HCT116 (cell line): ENCODE measurements at regions not wholly inside any gene's neighbourhood (a gene's known extent, or its start where the extent isn't known, plus 50 kb on each side); places are given as distances from the start of the nearest gene placed in this dataset.

Experiments
- ATAC-seq: fragments of 200-7000 bp; cut with Tn5 transposase; 2 replicates; pipeline ENCODE4 v1.9.1; 2020; ENCODE audit warnings: mild to moderate bottlenecking, moderate library complexity
- BruUV-seq: library from RNA; stranded (reverse); fragments of 400-500 nt; replicated peaks from 2 replicates; lab custom pipeline; 2021; lab: Mats Ljungman, UMichigan
- CTCF ChIA-PET: fragments of 300-600 bp; sonication (Branson Sonifier 250); formaldehyde crosslinking; loops from one replicate; lab custom pipeline; 2021; ENCODE audit warnings: antibody characterized with exemption; lab: Charles Lee
- POLR2A ChIA-PET: fragments of 300-600, 350-600 bp; sonication (Branson Sonifier 250); formaldehyde crosslinking; loops from one replicate; lab custom pipeline; 2021; ENCODE audit warnings: antibody characterized with exemption; lab: Charles Lee
- RAD21 ChIA-PET, 2 experiments: fragments of 300-600 bp; sonication (Branson Sonifier 250); formaldehyde crosslinking; loops; one replicate each; lab custom pipeline; 2023; ENCODE audit warnings: low total read pairs in 2 of 2; ENCODE audit not compliant: uncharacterized antibody in 2 of 2, unreplicated experiment in 2 of 2, low non-redundant PET in 1 of 2; lab: Charles Lee
- DNase-seq: peaks from one replicate; pipeline ENCODE4 v3.0.0-alpha.2; 2010; ENCODE audit warnings: low read depth, low spot score
- H2AFZ ChIP-seq: fragments of 200-600 bp; shearing (Covaris generic), sonication (generic); 2 replicates; pipeline ENCODE4 v1.6.1; 2017; ENCODE audit warnings: low read depth, mixed run types, mixed read lengths, antibody characterized with exemption, low read length; ENCODE audit not compliant: poor library complexity, severe bottlenecking
- H3K27ac ChIP-seq: 2 replicates; pipeline ENCODE4 v1.5.1; 2012; ENCODE audit warnings: low read depth, low read length
- H3K27me3 ChIP-seq: fragments of 200-600 bp; sonication (generic); 2 replicates; pipeline ENCODE4 v1.6.1; 2016; ENCODE audit warnings: mixed run types, low read length, mixed read lengths; ENCODE audit not compliant: insufficient read depth
- H3K36me3 ChIP-seq, 2 experiments: fragments of 200-500 bp in 1 of 2; fragments of 200-600 bp in 1 of 2; sonication (Bioruptor generic) in 1 of 2; sonication (generic) in 1 of 2; 2 replicates each; pipeline versions ENCODE4 v1.5.1 to v1.6.1; 2014 to 2016; ENCODE audit warnings: low read length in 2 of 2, inconsistent platforms in 1 of 2, mixed read lengths in 1 of 2, mixed run types in 1 of 2; ENCODE audit not compliant: insufficient read depth in 2 of 2, control insufficient read depth in 1 of 2
- H3K4me1 ChIP-seq, 2 experiments: fragments of 200-600 bp in 1 of 2; sonication (generic) in 1 of 2; 2 replicates each; pipeline versions ENCODE4 v1.5.1 to v1.6.1; 2012 to 2017; ENCODE audit warnings: low read length in 2 of 2, inconsistent platforms in 1 of 2, mild to moderate bottlenecking in 1 of 2, mixed read lengths in 1 of 2, mixed run types in 1 of 2, moderate library complexity in 1 of 2; ENCODE audit not compliant: insufficient read depth in 2 of 2, control insufficient read depth in 1 of 2
- H3K4me2 ChIP-seq: fragments of 200-600 bp; sonication (generic); 2 replicates; pipeline ENCODE4 v1.6.1; 2017; ENCODE audit warnings: mixed run types, low read length, mixed read lengths
- H3K4me3 ChIP-seq, 2 experiments: fragments of 200-600 bp in 1 of 2; sonication (generic) in 1 of 2; replicated peaks in 1 of 2; 2 replicates each; pipeline ENCODE4 v1.5.1; 2011 to 2016; ENCODE audit warnings: low read length in 2 of 2, control low read depth in 1 of 2, low read depth in 1 of 2, mild to moderate bottlenecking in 1 of 2, mixed read lengths in 1 of 2, mixed run types in 1 of 2
- H3K79me2 ChIP-seq: fragments of 200-600 bp; sonication (generic); 2 replicates; pipeline ENCODE4 v1.6.1; 2017; ENCODE audit warnings: mild to moderate bottlenecking, mixed run types, low read length, moderate library complexity, mixed read lengths; ENCODE audit not compliant: insufficient read depth
- H3K9ac ChIP-seq: fragments of 200-600 bp; sonication (generic); 2 replicates; pipeline ENCODE4 v1.6.1; 2016; ENCODE audit warnings: low read length, mixed read lengths
- H3K9me2 ChIP-seq: fragments of 200-600 bp; sonication (generic), shearing (Covaris generic); 2 replicates; pipeline ENCODE4 v1.6.1; 2017; ENCODE audit warnings: mixed run types, mild to moderate bottlenecking, moderate library complexity; ENCODE audit not compliant: insufficient read depth
- H3K9me3 ChIP-seq, 2 experiments: fragments of 200-500 bp in 1 of 2; fragments of 200-600 bp in 1 of 2; sonication (Bioruptor generic) in 1 of 2; sonication (generic) in 1 of 2; 2 replicates each; pipeline ENCODE4 v1.6.1; 2014 to 2017; ENCODE audit warnings: low read length in 2 of 2, mixed read lengths in 2 of 2, inconsistent platforms in 1 of 2, low read depth in 1 of 2, mild to moderate bottlenecking in 1 of 2, mixed run types in 1 of 2, moderate library complexity in 1 of 2; ENCODE audit not compliant: control insufficient read depth in 1 of 2, insufficient read depth in 1 of 2
- H4K20me1 ChIP-seq: fragments of 200-600 bp; sonication (generic), shearing (Covaris generic); 2 replicates; pipeline ENCODE4 v1.6.1; 2017; ENCODE audit warnings: mixed run types, mild to moderate bottlenecking, moderate library complexity; ENCODE audit not compliant: insufficient read depth
- CBX3 ChIP-seq: IDR thresholded peaks from 2 replicates; pipeline ENCODE4 v1.6.1; 2012; ENCODE audit warnings: low read depth
- CEBPB ChIP-seq: IDR thresholded peaks from 2 replicates; pipeline ENCODE4 v1.6.1; 2012; ENCODE audit warnings: low read depth
- CTCF ChIP-seq, 3 experiments: fragments of 200-600 bp in 1 of 3; sonication (generic) in 1 of 3; IDR thresholded peaks in 2 of 3; conservative IDR thresholded peaks in 1 of 3; 2 replicates each; pipeline ENCODE4 v1.5.1; 2012 to 2017; ENCODE audit warnings: low read depth in 2 of 3, low read length in 2 of 3, antibody characterized with exemption in 1 of 3, borderline replicate concordance in 1 of 3, control low read depth in 1 of 3, mild to moderate bottlenecking in 1 of 3, mixed read lengths in 1 of 3, mixed run types in 1 of 3, moderate library complexity in 1 of 3; ENCODE audit not compliant: insufficient read depth in 1 of 3
- EZH2phosphoT487 ChIP-seq: fragments of 200-600 bp; IDR thresholded peaks from 2 replicates; pipeline ENCODE4 v1.6.1; 2018; ENCODE audit warnings: antibody characterized with exemption, borderline replicate concordance
- JUND ChIP-seq: IDR thresholded peaks from 2 replicates; pipeline ENCODE4 v1.6.1; 2012
- MAX ChIP-seq: IDR thresholded peaks from 2 replicates; pipeline ENCODE4 v1.6.1; 2012
- YY1 ChIP-seq: IDR thresholded peaks from 2 replicates; pipeline ENCODE4 v1.6.1; 2011; ENCODE audit warnings: low read length, low read depth, moderate library complexity, mild to moderate bottlenecking; ENCODE audit not compliant: insufficient replicate concordance; ENCODE audit errors: extremely low read depth
- ZBTB33 ChIP-seq: IDR thresholded peaks from 2 replicates; pipeline ENCODE4 v1.6.1; 2011; ENCODE audit warnings: mild to moderate bottlenecking, low read length, moderate library complexity; ENCODE audit not compliant: insufficient replicate concordance; ENCODE audit errors: extremely low read depth
- intact Hi-C: fragments of 100-400 bp; cut with micrococcal nuclease; formaldehyde crosslinking; loops from 2 replicates; pipeline ENCODE4 v1.10.0; 2022

GRCh38 chr16:87188104-87188503, 129.1 kb downstream of the C16orf95 start (continued):
- no peak for TF ChIP-seq CTCF (IDR thresholded peaks at IDR 0.05 in 2 of 3, conservative IDR thresholded peaks at IDR 0.05 in 1 of 3; ENCODE audit: borderline replicate concordance in 1 of 3, insufficient read depth in 1 of 3, low read depth in 2 of 3, low read length in 2 of 3)
- no peak for TF ChIP-seq MAX
- TF ChIP-seq JUND, result no peak
- TF ChIP-seq CEBPB, result no peak
- TF ChIP-seq CBX3, result no peak
- TF ChIP-seq, all 23 proteins: peak for 0

GRCh38 chr16:87189426-87189825, 127.8 kb downstream of the C16orf95 start:
- H2AFZ ChIP-seq, result no peak overlapping the region
- no peaks in the 10 kb centered on the region for H3K27me3 ChIP-seq
- POLR2A ChIA-PET, result no interaction called here
- ATAC-seq (no peak), DNase-seq (no peak)
- TF ChIP-seq YY1, result no peak
- TF ChIP-seq EZH2phosphoT487, result no peak
- no peak for TF ChIP-seq ZBTB33
- RAD21 ChIA-PET, result interaction anchor here in 1 of 2 experiments (1.1 kb wide), 1 partner anchor 113 kb away, joined by 3 read pairs; no protein-coding TSS in a partner anchor
- no peaks in the 10 kb centered on the region for H3K9me2 ChIP-seq
- BruUV-seq, result no TSS peak
- no peak overlapping the region for H3K27ac ChIP-seq
- no peaks in the 10 kb centered on the region for H3K4me1 ChIP-seq
- peaks cover 0 to 15% of the 10 kb centered on the region in 2 experiments; a peak in 1 of 4 replicates for H3K9me3 ChIP-seq
- H3K4me2 ChIP-seq, result no peak overlapping the region
- H3K36me3 ChIP-seq, result no peaks in the 10 kb centered on the region
- CTCF ChIA-PET, result interaction anchor here (1.0 to 2.5 kb wide), 5 partner anchors 14 to 625 kb away, joined by 3 to 11 read pairs (median 8); no protein-coding TSS in a partner anchor
- H3K4me3 ChIP-seq, result no peak overlapping the region
- H3K79me2 ChIP-seq, result no peaks in the 10 kb centered on the region
- H4K20me1 ChIP-seq, result no peaks in the 10 kb centered on the region
- intact Hi-C loops, result no loop called here
- H3K9ac ChIP-seq, result no peak overlapping the region
